C4-2B (cell line): ENCODE measurements at regions not wholly inside any gene's neighbourhood (a gene's known extent, or its start where the extent isn't known, plus 50 kb on each side); places are given as distances from the start of the nearest gene placed in this dataset.

ENCODE experiments used
- H3K27ac ChIP-seq: fragments of 450-650 bp; 2 replicates; pipeline ENCODE4 v1.5.1; 2017
- CTCF ChIP-seq: fragments of 450-650 bp; conservative IDR thresholded peaks from 2 replicates; pipeline ENCODE4 v1.5.1; 2017; ENCODE audit warnings: mild to moderate bottlenecking
- ZFX ChIP-seq: fragments of 450-650 bp; IDR thresholded peaks from 2 replicates; pipeline ENCODE4 v1.6.1; 2017

GRCh38 chr5:167232675-167233311 is 1058.7 kb upstream of the WWC1 start:
- H3K27ac ChIP-seq = no peak overlapping the region
- TF ChIP-seq CTCF = no peak
- TF ChIP-seq ZFX = no peak

GRCh38 chr5:167233507-167234220 is 1057.8 kb upstream of the WWC1 start:
- no peak for TF ChIP-seq ZFX
- no peak for TF ChIP-seq CTCF
- H3K27ac ChIP-seq = no peak overlapping the region

DNA sequence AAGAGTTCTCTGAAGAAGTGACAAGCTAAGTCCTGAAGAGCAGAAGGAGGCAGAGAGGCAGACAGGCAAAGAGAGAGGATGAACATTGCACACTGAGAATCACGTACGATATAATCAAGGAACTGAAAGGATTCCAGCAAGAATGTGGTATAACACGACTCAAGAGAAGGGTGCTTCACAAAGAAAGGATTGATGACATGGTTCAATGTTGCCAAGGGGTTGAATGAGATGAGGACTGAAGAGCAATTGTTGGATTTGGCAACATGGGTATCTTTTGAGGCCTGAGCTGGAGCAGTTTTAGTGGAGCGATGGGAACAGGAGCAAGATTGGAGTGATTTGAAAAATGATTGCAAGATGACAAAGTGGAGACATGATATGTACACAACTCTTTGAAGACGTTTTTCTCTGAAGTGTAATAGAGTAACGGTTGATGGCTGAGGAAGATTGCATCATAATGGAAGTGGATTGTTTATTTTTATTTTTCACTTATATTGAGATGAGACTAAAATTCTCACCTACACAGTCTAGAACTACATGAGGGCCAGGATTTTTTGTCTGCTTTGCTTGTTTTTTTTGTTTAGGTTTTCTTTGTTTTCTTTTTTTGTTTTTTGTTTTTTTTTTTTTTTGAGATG is 1049.9 kb upstream of the WWC1 start:
- TF ChIP-seq ZFX (no peak), CTCF (no peak)
- H3K27ac ChIP-seq = no peak overlapping the region

DNA sequence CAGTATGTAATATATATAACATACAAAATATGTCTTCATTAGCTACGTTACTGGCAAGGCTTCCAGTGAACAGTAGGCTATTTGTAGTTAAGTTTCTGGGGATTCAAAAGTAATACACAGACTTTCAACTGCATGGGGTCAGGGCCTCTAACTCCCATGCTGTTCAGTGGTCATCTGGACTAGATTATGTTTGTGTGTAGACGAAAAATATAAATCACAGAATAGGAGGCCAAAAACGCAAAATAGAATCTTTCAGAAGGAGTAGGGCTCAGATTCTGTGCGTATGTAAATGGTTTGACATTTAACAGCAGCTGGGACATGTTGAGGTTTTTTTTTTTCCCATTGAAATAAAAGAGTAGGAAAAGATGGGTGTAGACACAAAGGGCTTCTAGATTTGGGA is 1048.7 kb upstream of the WWC1 start:
- TF ChIP-seq ZFX = no peak
- TF ChIP-seq CTCF = no peak
- H3K27ac ChIP-seq = no peak overlapping the region

DNA sequence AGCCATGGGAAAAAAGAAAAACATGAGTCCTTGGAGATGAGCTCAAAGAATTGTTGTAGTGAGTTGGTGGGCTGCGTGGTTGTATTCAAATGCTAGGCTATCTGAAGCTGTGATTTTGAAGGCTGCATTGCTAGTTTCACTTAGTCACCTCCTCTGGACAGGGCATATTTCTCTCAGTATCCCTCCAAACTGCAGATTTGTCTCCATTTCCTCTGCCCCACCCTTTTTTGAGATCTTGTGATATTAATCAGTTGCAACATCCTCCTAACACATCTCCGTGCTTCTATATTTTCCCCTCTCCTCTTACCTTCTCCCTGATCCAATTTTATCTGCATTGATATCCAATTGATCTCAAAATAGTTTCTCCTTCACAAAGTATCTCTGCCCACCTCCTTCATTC is 1048.0 kb upstream of the WWC1 start:
- no peak overlapping the region for H3K27ac ChIP-seq
- no peak for TF ChIP-seq ZFX
- no peak for TF ChIP-seq CTCF

- H3K27ac ChIP-seq = no peak overlapping the region
- TF ChIP-seq CTCF (peak; percentile 79), ZFX (no peak)
Observed at GRCh38 chr5:167244583-167244982, 1046.9 kb upstream of the WWC1 start.

DNA sequence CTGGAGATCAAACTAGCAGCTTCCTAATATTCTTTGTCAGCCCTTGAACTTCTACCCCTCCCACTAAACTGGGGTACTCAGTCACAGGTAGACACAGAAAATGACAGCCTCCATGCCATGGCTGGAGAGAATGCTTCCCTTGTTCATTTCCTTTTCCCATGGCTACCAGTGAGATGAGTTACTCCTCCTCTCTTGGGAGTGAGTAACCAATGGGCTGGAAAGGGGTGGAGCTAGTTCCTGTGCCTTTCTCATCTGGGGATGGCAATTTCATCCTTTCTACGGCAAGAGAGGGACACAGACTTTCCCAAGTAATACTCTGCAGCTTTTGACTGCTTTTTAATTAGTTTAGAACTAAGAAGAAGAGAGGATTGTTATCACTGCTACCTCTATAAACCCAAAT is 1045.6 kb upstream of the WWC1 start:
- no peak overlapping the region for H3K27ac ChIP-seq
- no peak for TF ChIP-seq ZFX
- no peak for TF ChIP-seq CTCF
